ENCODE measurements at regions not wholly inside any gene's neighbourhood (a gene's known extent, or its start where the extent isn't known, plus 50 kb on each side); places are given as distances from the start of the nearest gene placed in this dataset.

DNA sequence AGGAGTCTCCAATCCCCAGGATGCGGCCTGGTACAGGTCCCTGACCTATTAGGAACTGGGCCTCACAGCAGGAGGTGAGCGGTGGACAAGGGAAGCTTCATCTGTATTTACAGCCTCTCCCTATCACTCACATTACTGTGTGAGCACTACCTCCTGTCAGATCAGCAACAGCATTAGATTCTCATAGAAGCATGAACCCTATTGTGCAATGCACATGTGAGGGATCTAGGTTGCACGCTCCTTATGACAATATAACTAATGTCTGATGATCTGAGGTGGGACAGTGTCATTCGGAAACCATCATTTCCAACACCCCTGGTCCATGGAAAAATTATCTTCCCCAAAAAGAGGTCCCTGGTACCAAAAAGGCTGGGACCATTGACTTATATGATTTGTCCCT is 1000.5 kb downstream of the FLRT2 start:
- TF ChIP-seq, protein P1, sequence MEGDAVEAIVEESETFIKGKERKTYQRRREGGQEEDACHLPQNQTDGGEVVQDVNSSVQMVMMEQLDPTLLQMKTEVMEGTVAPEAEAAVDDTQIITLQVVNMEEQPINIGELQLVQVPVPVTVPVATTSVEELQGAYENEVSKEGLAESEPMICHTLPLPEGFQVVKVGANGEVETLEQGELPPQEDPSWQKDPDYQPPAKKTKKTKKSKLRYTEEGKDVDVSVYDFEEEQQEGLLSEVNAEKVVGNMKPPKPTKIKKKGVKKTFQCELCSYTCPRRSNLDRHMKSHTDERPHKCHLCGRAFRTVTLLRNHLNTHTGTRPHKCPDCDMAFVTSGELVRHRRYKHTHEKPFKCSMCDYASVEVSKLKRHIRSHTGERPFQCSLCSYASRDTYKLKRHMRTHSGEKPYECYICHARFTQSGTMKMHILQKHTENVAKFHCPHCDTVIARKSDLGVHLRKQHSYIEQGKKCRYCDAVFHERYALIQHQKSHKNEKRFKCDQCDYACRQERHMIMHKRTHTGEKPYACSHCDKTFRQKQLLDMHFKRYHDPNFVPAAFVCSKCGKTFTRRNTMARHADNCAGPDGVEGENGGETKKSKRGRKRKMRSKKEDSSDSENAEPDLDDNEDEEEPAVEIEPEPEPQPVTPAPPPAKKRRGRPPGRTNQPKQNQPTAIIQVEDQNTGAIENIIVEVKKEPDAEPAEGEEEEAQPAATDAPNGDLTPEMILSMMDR (IDR thresholded peaks at IDR 0.05): no peak
- no peak for TF ChIP-seq POLR2A (IDR thresholded peaks at IDR 0.05)
- no peak for DNase-seq
- intact Hi-C loops (cut with DNase I): no loop called here
- Histone ChIP-seq H3K4me1 (replicated peaks in 1 of 2) (no peaks in the 10 kb centered on the region), H3K27ac (no peak overlapping the region), H3K36me3 (replicated peaks in 1 of 2) (no peaks in the 10 kb centered on the region), H3K9me3 (replicated peaks in 1 of 3) (no peaks in the 10 kb centered on the region), H3K4me3 (no peak overlapping the region), H3K27me3 (no peaks in the 10 kb centered on the region)
- WGBS, 4 donors: 76 to 92% (median 85%) methylated on average over 3 to 4 of the region's 4 CpGs

DNA sequence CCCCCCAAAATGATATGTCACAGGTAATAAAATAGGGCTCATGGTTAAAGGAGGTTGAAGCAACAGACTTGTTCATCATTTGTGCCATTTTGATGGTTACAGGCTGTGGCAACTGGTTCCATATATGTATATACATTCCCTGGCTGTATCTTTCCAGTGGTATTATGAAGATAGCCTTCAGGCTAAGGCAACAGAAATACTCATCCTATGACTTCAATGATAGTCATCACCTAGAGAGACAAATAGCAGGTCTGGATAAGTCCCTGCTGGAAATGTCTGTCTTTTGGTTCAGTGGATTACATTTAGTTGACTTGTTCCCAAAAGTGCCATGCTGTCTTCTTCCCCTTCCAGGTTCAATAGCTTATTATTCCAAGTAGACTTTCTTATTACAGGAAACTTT is 997.4 kb downstream of the FLRT2 start:
- Histone ChIP-seq H3K27ac (no peak overlapping the region), H3K4me1 (replicated peaks in 1 of 2) (no peaks in the 10 kb centered on the region), H3K4me3 (no peak overlapping the region), H3K27me3 (no peaks in the 10 kb centered on the region), H3K9me3 (replicated peaks in 1 of 3) (no peaks in the 10 kb centered on the region), H3K36me3 (replicated peaks in 1 of 2) (no peaks in the 10 kb centered on the region)
- intact Hi-C loops (cut with DNase I): no loop called here
- TF ChIP-seq, protein P1 (IDR thresholded peaks at IDR 0.05): no peak
- no peak for TF ChIP-seq POLR2A (IDR thresholded peaks at IDR 0.05)
- no peak for DNase-seq

- no peak overlapping the region for H3K4me3 ChIP-seq
- no peaks in the 10 kb centered on the region for H3K4me1 ChIP-seq (replicated peaks in 1 of 2)
- no peak for DNase-seq
- intact Hi-C loops (cut with DNase I): no loop called here
- H3K36me3 ChIP-seq (replicated peaks in 1 of 2): no peaks in the 10 kb centered on the region
- WGBS, 4 donors: 49 to 64% (median 58%) methylated on average over 3 of the region's 3 CpGs
- H3K9me3 ChIP-seq (replicated peaks in 1 of 3): no peaks in the 10 kb centered on the region
- TF ChIP-seq, protein P1 (IDR thresholded peaks at IDR 0.05): no peak
- H3K27me3 ChIP-seq: no peaks in the 10 kb centered on the region
- H3K27ac ChIP-seq: no peak overlapping the region
Measured at GRCh38 chr14:86525673-86526072, 995.7 kb downstream of the FLRT2 start.

- intact Hi-C loops (cut with DNase I): no loop called here
- H3K27ac ChIP-seq: no peak overlapping the region
- H3K36me3 ChIP-seq (replicated peaks in 1 of 2): no peaks in the 10 kb centered on the region
- H3K4me3 ChIP-seq: no peak overlapping the region
- TF ChIP-seq, protein P1 (IDR thresholded peaks at IDR 0.05): no peak
- no peak for TF ChIP-seq POLR2A (IDR thresholded peaks at IDR 0.05)
- H3K27me3 ChIP-seq: no peaks in the 10 kb centered on the region
- WGBS, 4 donors: 37 to 66% (median 44%) methylated on average over 1 of the region's 1 CpG
- H3K9me3 ChIP-seq (replicated peaks in 1 of 3): no peaks in the 10 kb centered on the region
- no peaks in the 10 kb centered on the region for H3K4me1 ChIP-seq (replicated peaks in 1 of 2)
- no peak for DNase-seq
Measured at GRCh38 chr14:86521843-86522242, 991.9 kb downstream of the FLRT2 start.

Data from adrenal gland (tissue), 9 donors.